Ovary (tissue), 7 donors: ENCODE measurements at regions not wholly inside any gene's neighbourhood (a gene's known extent, or its start where the extent isn't known, plus 50 kb on each side); places are given as distances from the start of the nearest gene placed in this dataset.

Source experiments
- DNase-seq, 5 donors: peaks; one replicate each; pipeline ENCODE4 v3.0.0-alpha.2; 2019 to 2020
- H3K27ac ChIP-seq, 2 donors: fragments of 200-600 bp; one replicate each; pipeline versions ENCODE4 v1.5.1 to v1.8.0; 2019 to 2022
- H3K27me3 ChIP-seq: fragments of 200-600 bp; one replicate; pipeline ENCODE4 v1.8.0; 2022
- H3K36me3 ChIP-seq: fragments of 200-600 bp; sonication (generic); one replicate; pipeline ENCODE4 v1.5.1; 2019
- H3K4me1 ChIP-seq: one replicate; pipeline ENCODE4 v1.8.1; 2013; ENCODE audit warnings: mild to moderate bottlenecking, moderate library complexity; ENCODE audit not compliant: insufficient read depth
- H3K4me3 ChIP-seq: fragments of 200-600 bp; sonication (generic); one replicate; pipeline ENCODE4 v1.5.1; 2017
- H3K9me3 ChIP-seq, 2 donors: fragments of 200-600 bp in 1 of 2; sonication (generic) in 1 of 2; one replicate each; pipeline versions ENCODE4 v1.5.1 to v1.8.1; 2013 to 2019; ENCODE audit warnings: mild to moderate bottlenecking in 1 of 2, moderate library complexity in 1 of 2
- CTCF ChIP-seq, 3 donors: fragments of 450-650 bp in 2 of 3; fragments of 200-600 bp in 1 of 3; IDR thresholded peaks; one replicate each; pipeline versions ENCODE4 v1.5.1 to v1.8.0; 2016 to 2022; ENCODE audit warnings: antibody characterized with exemption in 3 of 3, mild to moderate bottlenecking in 1 of 3
- EP300 ChIP-seq: sonication (generic); formaldehyde crosslinking; IDR thresholded peaks from one replicate; pipeline ENCODE4 v1.6.1; 2017; ENCODE audit warnings: antibody characterized with exemption
- POLR2A ChIP-seq: fragments of 450-650 bp; IDR thresholded peaks from one replicate; pipeline ENCODE4 v1.6.1; 2017; ENCODE audit warnings: antibody characterized with exemption, mild to moderate bottlenecking, moderate library complexity
- WGBS, 3 donors: extraction: QIAGEN DNeasy Blood & Tissue Kit in 1 of 3; methylation state at CpG; one replicate each; pipeline versions ENCODE4 v1.1.5 to v1.1.7; 2013 to 2017; 5-methylcytosine and 5-hydroxymethylcytosine counted together
- intact Hi-C, 4 donors: fragments of 100-400 bp; cut with DNase I; formaldehyde crosslinking; loops; one replicate each; pipeline versions ENCODE4 v1.11.0 to v1.15.1; 2022 to 2023
- donor health status: DM: no; HTN: no; CAD: no; lungs with moderate emphysema.
- donor health status: DM: no; HTN: no; CAD: no.
- donor health status: Bipolar disorder and iron deficiency.
- donor health status: DM: no; HTN: no; CAD: no.
- donor health status: DM: yes; HTN: yes; CAD: no.

GRCh38 chr12:78483767-78484315 is 380.7 kb upstream of the SYT1 start:
- Histone ChIP-seq H3K9me3 (no peaks in the 10 kb centered on the region), H3K27ac (no peak overlapping the region), H3K36me3 (no peaks in the 10 kb centered on the region), H3K4me3 (no peak overlapping the region), H3K4me1 (peaks cover 2% of the 10 kb centered on the region), H3K27me3 (no peaks in the 10 kb centered on the region)
- DNase-seq = no peak
- intact Hi-C loops = no loop called here
- TF ChIP-seq POLR2A (no peak), CTCF (IDR thresholded peaks at IDR 0.05) (no peak)
- WGBS, 3 donors = 87 to 89% (median 88%) methylated on average over 8 of the region's 8 CpGs

- intact Hi-C loops = no loop called here
These were observed 374.6 kb upstream of the SYT1 start for GRCh38 chr12:78489990-78490389.

GRCh38 chr12:78490861-78491260 is 373.7 kb upstream of the SYT1 start:
- Histone ChIP-seq H3K27me3 (no peaks in the 10 kb centered on the region), H3K36me3 (no peaks in the 10 kb centered on the region), H3K27ac (no peak overlapping the region), H3K4me1 (peaks cover 2% of the 10 kb centered on the region), H3K9me3 (no peaks in the 10 kb centered on the region), H3K4me3 (no peak overlapping the region)
- TF ChIP-seq POLR2A (no peak), EP300 (no peak), CTCF (IDR thresholded peaks at IDR 0.05) (no peak)
- WGBS, 3 donors = 9 to 12% (median 10%) methylated on average over 1 of the region's 1 CpG
- no peak for DNase-seq
- intact Hi-C loops = no loop called here

More at GRCh38 chr12:78489990-78490389, 374.6 kb upstream of the SYT1 start:
- no peak overlapping the region for H3K4me3 ChIP-seq
- H3K9me3 ChIP-seq = no peaks in the 10 kb centered on the region
- no peak for TF ChIP-seq CTCF (IDR thresholded peaks at IDR 0.05)
- no peak for TF ChIP-seq EP300
- no peak for TF ChIP-seq POLR2A
- H3K27me3 ChIP-seq = no peaks in the 10 kb centered on the region
- peaks cover 1% of the 10 kb centered on the region for H3K4me1 ChIP-seq
- WGBS, 3 donors = 77 to 81% (median 81%) methylated on average over 1 of the region's 1 CpG
- H3K27ac ChIP-seq = no peak overlapping the region
- H3K36me3 ChIP-seq = no peaks in the 10 kb centered on the region
- DNase-seq = no peak

- peaks cover 3% of the 10 kb centered on the region for H3K4me1 ChIP-seq
- no peaks in the 10 kb centered on the region for H3K9me3 ChIP-seq
- no peaks in the 10 kb centered on the region for H3K36me3 ChIP-seq
- H3K4me3 ChIP-seq = no peak overlapping the region
- DNase-seq = no peak
- no peak overlapping the region for H3K27ac ChIP-seq
- no peaks in the 10 kb centered on the region for H3K27me3 ChIP-seq
- intact Hi-C loops = no loop called here
- WGBS, 3 donors = 4 to 20% (median 5%) methylated on average over 1 of the region's 1 CpG
- TF ChIP-seq POLR2A (no peak), EP300 (no peak), CTCF (IDR thresholded peaks at IDR 0.05) (no peak)
These were observed 369.7 kb upstream of the SYT1 start for GRCh38 chr12:78494911-78495310.
